SK-N-SH (cell line): ENCODE measurements at regions not wholly inside any gene's neighbourhood (a gene's known extent, or its start where the extent isn't known, plus 50 kb on each side); places are given as distances from the start of the nearest gene placed in this dataset.

Experiments
- CTCF ChIA-PET: fragments of 300-600, 350-600 bp; formaldehyde crosslinking; extraction: SDS; loops from one replicate; lab custom pipeline; 2021; lab: Yijun Ruan, JAX
- POLR2A ChIA-PET: fragments of 350-600 bp; sonication (Branson Sonifier 250); formaldehyde crosslinking; extraction: SDS; loops from one replicate; lab custom pipeline; 2020; ENCODE audit warnings: antibody characterized with exemption, inconsistent platforms; lab: Yijun Ruan, JAX
- DNase-seq: peaks from one replicate; pipeline ENCODE4 v3.0.0; 2012
- H2AFZ ChIP-seq: fragments of 200-600 bp; sonication (generic); 2 replicates; pipeline ENCODE4 v1.8.1; 2016; ENCODE audit warnings: antibody characterized with exemption, mild to moderate bottlenecking, low read depth
- H3F3A ChIP-seq: fragments of 200-600 bp; sonication (generic); replicated peaks from 2 replicates; pipeline ENCODE3; 2016; ENCODE audit warnings: antibody characterized with exemption, mild to moderate bottlenecking; ENCODE audit not compliant: insufficient read depth
- H3K27ac ChIP-seq, 2 experiments: fragments of 200-500 bp in 1 of 2; fragments of 200-600 bp in 1 of 2; sonication (Bioruptor generic) in 1 of 2; sonication (generic), shearing (Covaris generic) in 1 of 2; 2 replicates each; pipeline versions ENCODE4 v1.5.1 to v1.6.1; 2014 to 2016; ENCODE audit warnings: low read depth in 2 of 2, inconsistent platforms in 1 of 2, low read length in 1 of 2, mild to moderate bottlenecking in 1 of 2, mixed read lengths in 1 of 2
- H3K27me3 ChIP-seq: fragments of 200-600 bp; sonication (generic), shearing (Covaris generic); 2 replicates; pipeline ENCODE4 v1.6.1; 2016; ENCODE audit warnings: mixed run types; ENCODE audit not compliant: insufficient read depth
- H3K36me3 ChIP-seq, 2 experiments: fragments of 200-500 bp in 1 of 2; fragments of 200-600 bp in 1 of 2; sonication (Bioruptor generic) in 1 of 2; sonication (generic) in 1 of 2; replicated peaks in 1 of 2; 2 replicates each; pipeline versions ENCODE3 to v1.5.1; 2014 to 2016; ENCODE audit warnings: low read length in 1 of 2, mild to moderate bottlenecking in 1 of 2; ENCODE audit not compliant: insufficient read depth in 2 of 2, control insufficient read depth in 1 of 2
- H3K4me1 ChIP-seq, 2 experiments: fragments of 200-500 bp in 1 of 2; fragments of 200-600 bp in 1 of 2; sonication (Bioruptor generic) in 1 of 2; sonication (generic), shearing (Covaris generic) in 1 of 2; 2 replicates each; pipeline versions ENCODE4 v1.5.1 to v1.6.1; 2014 to 2016; ENCODE audit warnings: low read depth in 1 of 2, low read length in 1 of 2, mixed run types in 1 of 2; ENCODE audit not compliant: insufficient read depth in 2 of 2, control insufficient read depth in 1 of 2
- H3K4me2 ChIP-seq: fragments of 200-600 bp; sonication (generic), shearing (Covaris generic); 2 replicates; pipeline ENCODE4 v1.6.1; 2017; ENCODE audit warnings: mixed run types
- H3K4me3 ChIP-seq, 2 experiments: fragments of 200-500 bp in 1 of 2; fragments of 200-600 bp in 1 of 2; sonication (Bioruptor generic) in 1 of 2; sonication (generic), shearing (Covaris generic) in 1 of 2; 2 replicates each; pipeline versions ENCODE4 v1.5.1 to v1.8.1; 2014 to 2016; ENCODE audit warnings: low read depth in 2 of 2, inconsistent platforms in 1 of 2, low read length in 1 of 2, mild to moderate bottlenecking in 1 of 2, mixed read lengths in 1 of 2, moderate library complexity in 1 of 2
- H3K79me2 ChIP-seq: fragments of 200-600 bp; sonication (generic); 2 replicates; pipeline ENCODE4 v1.8.1; 2017; ENCODE audit warnings: mild to moderate bottlenecking; ENCODE audit not compliant: insufficient read depth
- H3K9ac ChIP-seq: fragments of 200-600 bp; sonication (generic); 2 replicates; pipeline ENCODE4 v1.6.1; 2017; ENCODE audit warnings: mixed run types
- H3K9me2 ChIP-seq: fragments of 200-600 bp; sonication (generic); 2 replicates; pipeline ENCODE4 v1.6.1; 2017; ENCODE audit warnings: mixed run types
- H3K9me3 ChIP-seq: fragments of 200-600 bp; sonication (generic); 2 replicates; pipeline ENCODE4 v1.6.1; 2017; ENCODE audit warnings: mixed run types, mild to moderate bottlenecking, moderate library complexity
- H4K20me1 ChIP-seq: fragments of 200-600 bp; sonication (generic); 2 replicates; pipeline ENCODE4 v1.6.1; 2017; ENCODE audit warnings: mild to moderate bottlenecking, mixed run types; ENCODE audit not compliant: insufficient read depth
- CHD2 ChIP-seq: fragments of 150-350 bp; IDR thresholded peaks from 2 replicates; pipeline ENCODE4 v1.6.1; 2018; ENCODE audit warnings: low read length; ENCODE audit not compliant: partially characterized antibody
- ELF1 ChIP-seq: IDR thresholded peaks from 2 replicates; pipeline ENCODE4 v1.4.0; 2012
- EZH2phosphoT487 ChIP-seq: fragments of 200-600 bp; sonication (generic); IDR thresholded peaks from 2 replicates; pipeline ENCODE4 v1.6.1; 2017; ENCODE audit warnings: low read depth, mixed run types, mild to moderate bottlenecking, antibody characterized with exemption, moderate library complexity, borderline replicate concordance
- GABPA ChIP-seq: IDR thresholded peaks from 2 replicates; pipeline ENCODE4 v1.4.0; 2012; ENCODE audit warnings: low read depth, mild to moderate bottlenecking
- GATA2 ChIP-seq: sonication (generic); formaldehyde crosslinking; IDR thresholded peaks from 2 replicates; pipeline ENCODE4 v1.5.0; 2020; ENCODE audit warnings: mild to moderate bottlenecking, missing genetic modification reagents
- IRF3 ChIP-seq: fragments of 150-350 bp; IDR thresholded peaks from 2 replicates; pipeline ENCODE4 v1.6.1; 2016; ENCODE audit warnings: mild to moderate bottlenecking, low read depth, low read length
- MXI1 ChIP-seq: IDR thresholded peaks from 2 replicates; pipeline ENCODE4 v1.6.1; 2012; ENCODE audit warnings: mild to moderate bottlenecking, low read depth, low read length, improper control_type of control experiment
- NFIC ChIP-seq: IDR thresholded peaks from 2 replicates; pipeline ENCODE4 v1.4.0; 2012; ENCODE audit warnings: borderline replicate concordance
- PBX3 ChIP-seq: IDR thresholded peaks from 2 replicates; pipeline ENCODE4; 2012
- POLR2AphosphoS5 ChIP-seq: IDR thresholded peaks from 2 replicates; pipeline ENCODE4 v1.6.1; 2012; ENCODE audit warnings: low read depth, low read length
- RFX5 ChIP-seq: IDR thresholded peaks from 2 replicates; pipeline ENCODE4 v1.6.1; 2012; ENCODE audit warnings: mild to moderate bottlenecking, improper control_type of control experiment, low read length
- SIN3A ChIP-seq: IDR thresholded peaks from 2 replicates; pipeline ENCODE4 v1.6.1; 2012; ENCODE audit warnings: low read depth, mild to moderate bottlenecking, low read length, moderate library complexity, borderline replicate concordance
- TCF12 ChIP-seq: IDR thresholded peaks from 2 replicates; pipeline ENCODE4 v1.4.0; 2012
- TEAD4 ChIP-seq: IDR thresholded peaks from 2 replicates; pipeline ENCODE4 v1.4.0; 2012; ENCODE audit warnings: mild to moderate bottlenecking, borderline replicate concordance; ENCODE audit not compliant: insufficient read depth
- YY1 ChIP-seq: IDR thresholded peaks from 2 replicates; pipeline ENCODE4 v1.4.0; 2012; ENCODE audit warnings: low read depth, mild to moderate bottlenecking
- WGBS: methylation state at CpG from one replicate; pipeline ENCODE4 v1.1.6; 2017; ENCODE audit warnings: low lambda C conversion rate; 5-methylcytosine and 5-hydroxymethylcytosine counted together
- TF ChIP-seq, protein P1 (sequence below): IDR thresholded peaks from 2 replicates; pipeline ENCODE4 v1.4.0; 2012; ENCODE audit warnings: low read depth

DNA sequence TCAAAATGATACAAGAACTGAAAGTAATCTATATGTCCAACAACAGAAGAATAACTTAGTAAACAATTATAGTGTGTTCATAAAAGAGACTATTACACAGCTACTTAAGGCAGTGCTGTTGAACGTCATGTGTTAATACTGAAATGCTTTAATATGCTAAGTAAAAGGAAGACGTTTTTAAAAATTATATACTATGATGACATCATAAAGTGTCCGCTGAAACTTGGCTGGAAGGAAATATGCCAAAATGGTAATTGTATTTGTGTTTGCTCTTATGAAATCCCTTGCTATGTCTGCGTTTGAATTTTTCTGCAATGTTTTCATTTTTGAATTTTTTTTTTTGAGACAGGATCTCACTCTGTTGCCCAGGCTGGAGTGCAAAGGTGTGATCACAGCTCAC lies 679.3 kb downstream of the DHX35 start (continued):
- TF ChIP-seq GABPA, result no peak

- Histone ChIP-seq H3K9me2 (no peaks in the 10 kb centered on the region), H3K4me2 (no peak overlapping the region), H3F3A (no peaks in the 10 kb centered on the region), H3K9ac (no peak overlapping the region), H3K36me3 (no peaks in the 10 kb centered on the region)
- DNase-seq, result no peak
- CTCF ChIA-PET, result no interaction called here
- WGBS, result 72% methylated on average over 8 of the region's 8 CpGs
- POLR2A ChIA-PET, result no interaction called here
- TF ChIP-seq GABPA (no peak), TEAD4 (no peak), PBX3 (no peak), RFX5 (no peak), SIN3A (no peak), CHD2 (no peak), MXI1 (no peak), POLR2AphosphoS5 (no peak), EZH2phosphoT487 (no peak), IRF3 (no peak), NFIC (no peak)
- TF ChIP-seq, protein P1, sequence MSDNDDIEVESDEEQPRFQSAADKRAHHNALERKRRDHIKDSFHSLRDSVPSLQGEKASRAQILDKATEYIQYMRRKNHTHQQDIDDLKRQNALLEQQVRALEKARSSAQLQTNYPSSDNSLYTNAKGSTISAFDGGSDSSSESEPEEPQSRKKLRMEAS, result no peak
- TF ChIP-seq, all 33 proteins: peak for 0
- Histone ChIP-seq H3K9me3 (no peaks in the 10 kb centered on the region), H3K4me1 (peaks cover 0 to 6% of the 10 kb centered on the region in 2 experiments; a peak in 2 of 4 replicates), H3K27ac (no peak overlapping the region), H4K20me1 (no peaks in the 10 kb centered on the region), H3K4me3 (no peak overlapping the region), H3K79me2 (no peaks in the 10 kb centered on the region), H3K27me3 (no peaks in the 10 kb centered on the region), H2AFZ (no peak overlapping the region)
Measured at GRCh38 chr20:39640147-39640546, 678.0 kb downstream of the DHX35 start.

- no peak for DNase-seq
- ChIA-PET CTCF (interaction anchor here (0.6 kb wide), 1 partner anchor 1734 kb away, joined by 3 read pairs; no protein-coding TSS in a partner anchor), POLR2A (no interaction called here)
- Histone ChIP-seq H3K9me3 (no peaks in the 10 kb centered on the region), H2AFZ (no peak overlapping the region), H3K4me2 (no peak overlapping the region), H4K20me1 (no peaks in the 10 kb centered on the region), H3K27ac (no peak overlapping the region), H3K79me2 (no peaks in the 10 kb centered on the region), H3F3A (no peaks in the 10 kb centered on the region), H3K9me2 (no peaks in the 10 kb centered on the region), H3K4me1 (peaks cover 0 to 1% of the 10 kb centered on the region in 2 experiments; a peak in 2 of 4 replicates), H3K4me3 (no peak overlapping the region), H3K9ac (no peak overlapping the region), H3K36me3 (no peaks in the 10 kb centered on the region), H3K27me3 (no peaks in the 10 kb centered on the region)
- 15% methylated on average over 2 of the region's 2 CpGs for WGBS
- TF ChIP-seq MXI1 (no peak), TCF12 (no peak), YY1 (no peak), POLR2AphosphoS5 (no peak), ELF1 (no peak), GATA2 (CRISPR knock-in tag) (no peak), SIN3A (no peak)
- TF ChIP-seq, protein P1, result no peak
Measured at GRCh38 chr20:39638731-39639130, 676.6 kb downstream of the DHX35 start.
